ENCODE measurements at regions not wholly inside any gene's neighbourhood (a gene's known extent, or its start where the extent isn't known, plus 50 kb on each side); places are given as distances from the start of the nearest gene placed in this dataset.

GRCh38 chr2:37797081-37797480 lies 125.6 kb upstream of the CDC42EP3 start:
- TF ChIP-seq, protein P1, sequence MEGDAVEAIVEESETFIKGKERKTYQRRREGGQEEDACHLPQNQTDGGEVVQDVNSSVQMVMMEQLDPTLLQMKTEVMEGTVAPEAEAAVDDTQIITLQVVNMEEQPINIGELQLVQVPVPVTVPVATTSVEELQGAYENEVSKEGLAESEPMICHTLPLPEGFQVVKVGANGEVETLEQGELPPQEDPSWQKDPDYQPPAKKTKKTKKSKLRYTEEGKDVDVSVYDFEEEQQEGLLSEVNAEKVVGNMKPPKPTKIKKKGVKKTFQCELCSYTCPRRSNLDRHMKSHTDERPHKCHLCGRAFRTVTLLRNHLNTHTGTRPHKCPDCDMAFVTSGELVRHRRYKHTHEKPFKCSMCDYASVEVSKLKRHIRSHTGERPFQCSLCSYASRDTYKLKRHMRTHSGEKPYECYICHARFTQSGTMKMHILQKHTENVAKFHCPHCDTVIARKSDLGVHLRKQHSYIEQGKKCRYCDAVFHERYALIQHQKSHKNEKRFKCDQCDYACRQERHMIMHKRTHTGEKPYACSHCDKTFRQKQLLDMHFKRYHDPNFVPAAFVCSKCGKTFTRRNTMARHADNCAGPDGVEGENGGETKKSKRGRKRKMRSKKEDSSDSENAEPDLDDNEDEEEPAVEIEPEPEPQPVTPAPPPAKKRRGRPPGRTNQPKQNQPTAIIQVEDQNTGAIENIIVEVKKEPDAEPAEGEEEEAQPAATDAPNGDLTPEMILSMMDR (conservative IDR thresholded peaks at IDR 0.05; ENCODE audit: low read length): no peak
- no peak for TF ChIP-seq EZH2phosphoT487 (IDR thresholded peaks at IDR 0.05; ENCODE audit: borderline replicate concordance)

Measured in Loucy (cell line).